K562 (cell line): ENCODE measurements at regions not wholly inside any gene's neighbourhood (a gene's known extent, or its start where the extent isn't known, plus 50 kb on each side); places are given as distances from the start of the nearest gene placed in this dataset.

Source experiments
- ATAC-seq: fragments of 200-7000 bp; cut with Tn5 transposase; 3 replicates; pipeline ENCODE4 v1.9.1; 2020; ENCODE audit warnings: moderate library complexity
- BruUV-seq: library from RNA; stranded (reverse); fragments of 400-500 nt; replicated peaks from 2 replicates; lab custom pipeline; 2021; lab: Mats Ljungman, UMichigan
- CTCF ChIA-PET: fragments of 300-600 bp; formaldehyde crosslinking; extraction: SDS; loops from one replicate; lab custom pipeline; 2021; ENCODE audit warnings: low intra/inter-chr PET ratio; lab: Yijun Ruan, JAX
- POLR2A ChIA-PET: fragments of 300-600, 350-650 bp; sonication (Branson Sonifier 250); formaldehyde crosslinking; extraction: SDS; loops from one replicate; lab custom pipeline; 2021; ENCODE audit warnings: antibody characterized with exemption, inconsistent platforms; lab: Yijun Ruan, JAX
- DNase-seq, 4 experiments: peaks; one replicate each; pipeline versions ENCODE4 v3.0.0 to v3.0.0-alpha.2; 2011 to 2018; ENCODE audit warnings: low spot score in 3 of 4, mixed read lengths in 3 of 4; ENCODE audit errors: extremely low read depth in 1 of 4
- FAIRE-seq: peaks from 2 replicates; lab custom pipeline; 2011; peaks lifted over from hg19 to GRCh38; lab: Jason Lieb, UNC
- H2AFZ ChIP-seq: 2 replicates; pipeline ENCODE4 v1.6.0; 2011; ENCODE audit warnings: low read depth, low read length, control low read depth, inconsistent platforms
- H3K27ac ChIP-seq: fragments of 200-600 bp; 3 replicates; pipeline ENCODE4 v1.8.0; 2011; ENCODE audit warnings: low read depth, mild to moderate bottlenecking, control low read depth, inconsistent platforms, low read length, moderate library complexity, mixed read lengths; ENCODE audit errors: extremely low read depth
- H3K27me3 ChIP-seq, 2 experiments: fragments of 300-600 bp in 1 of 2; 2 replicates in 1 of 2; 3 replicates in 1 of 2; pipeline versions ENCODE4 v1.6.0 to v1.8.0; 2011; ENCODE audit warnings: inconsistent platforms in 2 of 2, low read length in 2 of 2, mild to moderate bottlenecking in 1 of 2, mixed read lengths in 1 of 2, moderate library complexity in 1 of 2; ENCODE audit not compliant: control insufficient read depth in 2 of 2, insufficient read depth in 2 of 2
- H3K36me3 ChIP-seq: fragments of 300-600 bp; 3 replicates; pipeline ENCODE4 v1.8.0; 2011; ENCODE audit warnings: mild to moderate bottlenecking, low read length, inconsistent platforms; ENCODE audit not compliant: control insufficient read depth, insufficient read depth
- H3K4me1 ChIP-seq, 2 experiments: fragments of 200-600 bp in 1 of 2; replicated peaks in 1 of 2; 2 replicates in 1 of 2; 3 replicates in 1 of 2; pipeline versions ENCODE4 v1.5.1 to v1.8.0; 2011; ENCODE audit warnings: inconsistent platforms in 2 of 2, low read length in 2 of 2, mild to moderate bottlenecking in 1 of 2, mixed read lengths in 1 of 2, moderate library complexity in 1 of 2; ENCODE audit not compliant: control insufficient read depth in 2 of 2, insufficient read depth in 2 of 2
- H3K4me2 ChIP-seq: 2 replicates; pipeline ENCODE4 v1.6.1; 2011; ENCODE audit warnings: low read length, control low read depth, inconsistent platforms, mixed read lengths; ENCODE audit not compliant: insufficient read depth
- H3K4me3 ChIP-seq: fragments of 200-600 bp; sonication (generic), shearing (Covaris generic); 2 replicates; pipeline ENCODE4 v1.5.1; 2016; ENCODE audit warnings: control low read depth, inconsistent platforms
- H3K79me2 ChIP-seq: fragments of 200-600 bp; 3 replicates; pipeline ENCODE4 v1.8.0; 2011; ENCODE audit warnings: low read length, inconsistent platforms; ENCODE audit not compliant: control insufficient read depth, insufficient read depth
- H3K9ac ChIP-seq, 2 experiments: 2 replicates each; pipeline versions ENCODE4 v1.6.0 to v1.6.1; 2011; ENCODE audit warnings: low read depth in 2 of 2, low read length in 2 of 2, control low read depth in 1 of 2, inconsistent platforms in 1 of 2, mild to moderate bottlenecking in 1 of 2, mixed read lengths in 1 of 2; ENCODE audit not compliant: insufficient read depth in 1 of 2
- H3K9me1 ChIP-seq: one replicate; pipeline ENCODE4 v1.6.0; 2011; ENCODE audit warnings: inconsistent platforms, mild to moderate bottlenecking, low read length, moderate library complexity; ENCODE audit not compliant: control insufficient read depth, insufficient read depth
- H3K9me3 ChIP-seq: replicated peaks from 2 replicates; pipeline ENCODE4 v1.5.1; 2011; ENCODE audit warnings: low read depth, low read length, inconsistent platforms; ENCODE audit not compliant: control insufficient read depth, insufficient read depth
- H4K20me1 ChIP-seq: replicated peaks from 2 replicates; pipeline ENCODE4 v1.6.1; 2011; ENCODE audit warnings: low read length, inconsistent platforms, mixed read lengths; ENCODE audit not compliant: control insufficient read depth, insufficient read depth
- CBX5 ChIP-seq: IDR thresholded peaks from 2 replicates; pipeline ENCODE4 v1.6.1; 2014; ENCODE audit warnings: low read depth, borderline replicate concordance
- WGBS: fragments of 100-300 bp; shearing (Covaris generic); methylation state at CpG from one replicate; pipeline ENCODE4 v1.1.6; 2016; ENCODE audit warnings: low coverage, mixed read lengths; ENCODE audit not compliant: insufficient coverage; ENCODE audit errors: missing lambda C conversion rate; 5-methylcytosine and 5-hydroxymethylcytosine counted together
- in situ Hi-C: fragments of 300-500 bp; cut with MboI; formaldehyde crosslinking; loops from 4 replicates; pipeline ENCODE4 v1.15.0; 2018; ENCODE audit warnings: inconsistent platforms, mixed read lengths
- intact Hi-C: fragments of 100-400 bp; cut with micrococcal nuclease; formaldehyde crosslinking; loops from 2 replicates; pipeline ENCODE4 v1.14.2; 2022
- TF ChIP-seq, protein P1 (sequence below): sonication (generic); formaldehyde crosslinking; IDR thresholded peaks from 2 replicates; pipeline ENCODE4 v1.8.0; 2022; ENCODE audit warnings: mild to moderate bottlenecking, missing genetic modification reagents, borderline replicate concordance

DNA sequence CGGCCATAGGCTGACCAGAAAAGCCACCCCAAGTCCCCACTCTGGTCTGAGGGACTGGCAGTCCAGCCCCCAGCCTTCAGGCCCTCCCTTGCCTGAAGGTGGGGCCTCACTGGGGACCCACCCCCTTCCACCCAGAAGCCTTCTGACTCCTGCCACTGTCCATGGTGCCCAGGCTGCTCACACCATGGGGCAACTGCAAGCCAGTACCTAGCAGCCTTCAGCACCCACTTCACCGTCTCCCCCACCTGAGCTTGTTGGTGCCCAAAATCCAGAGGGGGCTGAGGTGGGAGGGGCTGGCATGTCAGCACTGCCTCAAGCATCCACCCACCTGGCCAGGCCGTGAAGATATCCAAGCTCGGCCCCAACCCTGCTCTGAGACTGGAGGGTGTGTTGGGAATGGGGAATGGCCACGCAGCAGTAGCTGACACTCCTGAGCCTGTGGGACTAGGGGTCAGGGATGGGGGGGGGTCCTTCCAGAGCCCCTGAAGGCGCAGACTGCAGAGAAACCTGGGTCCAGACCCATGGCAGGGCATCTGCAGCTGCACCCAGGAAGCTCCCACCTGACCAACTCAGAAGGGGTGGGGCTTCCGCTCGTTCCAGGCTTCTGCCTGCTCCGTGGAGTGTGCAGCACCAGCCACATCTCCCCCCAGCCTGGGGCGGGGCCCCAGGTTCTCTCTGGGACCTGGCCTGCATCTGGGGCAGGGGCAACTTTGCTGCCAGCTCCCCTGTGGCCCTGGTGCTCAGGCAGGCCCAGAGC lies 942.1 kb upstream of the EPHA7 start:
- WGBS: 0% methylated on average over 9 of the region's 10 CpGs
- no TSS peak for BruUV-seq
- FAIRE-seq: no peak
- H3K36me3 ChIP-seq: no peaks in the 10 kb centered on the region
- DNase-seq: no peak
- intact Hi-C loops (no loop called here), in situ Hi-C loops (no loop called here)
- H3K27ac ChIP-seq: no peak overlapping the region
- H3K4me1 ChIP-seq: no peaks in the 10 kb centered on the region
- no peak overlapping the region for H3K9ac ChIP-seq
- CTCF ChIA-PET: no interaction called here
- no peaks in the 10 kb centered on the region for H3K9me1 ChIP-seq
- POLR2A ChIA-PET: no interaction called here
- H3K27me3 ChIP-seq: no peaks in the 10 kb centered on the region
- H4K20me1 ChIP-seq: no peaks in the 10 kb centered on the region
- H3K4me2 ChIP-seq: no peak overlapping the region
- H3K9me3 ChIP-seq: no peaks in the 10 kb centered on the region
- TF ChIP-seq, protein P1, sequence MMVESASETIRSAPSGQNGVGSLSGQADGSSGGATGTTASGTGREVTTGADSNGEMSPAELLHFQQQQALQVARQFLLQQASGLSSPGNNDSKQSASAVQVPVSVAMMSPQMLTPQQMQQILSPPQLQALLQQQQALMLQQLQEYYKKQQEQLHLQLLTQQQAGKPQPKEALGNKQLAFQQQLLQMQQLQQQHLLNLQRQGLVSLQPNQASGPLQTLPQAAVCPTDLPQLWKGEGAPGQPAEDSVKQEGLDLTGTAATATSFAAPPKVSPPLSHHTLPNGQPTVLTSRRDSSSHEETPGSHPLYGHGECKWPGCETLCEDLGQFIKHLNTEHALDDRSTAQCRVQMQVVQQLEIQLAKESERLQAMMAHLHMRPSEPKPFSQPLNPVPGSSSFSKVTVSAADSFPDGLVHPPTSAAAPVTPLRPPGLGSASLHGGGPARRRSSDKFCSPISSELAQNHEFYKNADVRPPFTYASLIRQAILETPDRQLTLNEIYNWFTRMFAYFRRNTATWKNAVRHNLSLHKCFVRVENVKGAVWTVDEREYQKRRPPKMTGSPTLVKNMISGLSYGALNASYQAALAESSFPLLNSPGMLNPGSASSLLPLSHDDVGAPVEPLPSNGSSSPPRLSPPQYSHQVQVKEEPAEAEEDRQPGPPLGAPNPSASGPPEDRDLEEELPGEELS (CRISPR knock-in tag): no peak
- no peak for TF ChIP-seq CBX5
- H2AFZ ChIP-seq: no peak overlapping the region
- H3K79me2 ChIP-seq: no peaks in the 10 kb centered on the region
- no peak for ATAC-seq
- H3K4me3 ChIP-seq: no peak overlapping the region
